ENCODE measurements at regions not wholly inside any gene's neighbourhood (a gene's known extent, or its start where the extent isn't known, plus 50 kb on each side); places are given as distances from the start of the nearest gene placed in this dataset.

GRCh38 chr18:75358928-75359327, 68.6 kb downstream of the SMIM21 start:
- no peak for DNase-seq

- no peak for DNase-seq
These were observed 74.1 kb downstream of the SMIM21 start for GRCh38 chr18:75353357-75353756.

GRCh38 chr18:75351409-75351808, 76.1 kb downstream of the SMIM21 start:
- no peak for DNase-seq

GRCh38 chr18:75350857-75351256, 76.6 kb downstream of the SMIM21 start:
- DNase-seq, result no peak

DNA sequence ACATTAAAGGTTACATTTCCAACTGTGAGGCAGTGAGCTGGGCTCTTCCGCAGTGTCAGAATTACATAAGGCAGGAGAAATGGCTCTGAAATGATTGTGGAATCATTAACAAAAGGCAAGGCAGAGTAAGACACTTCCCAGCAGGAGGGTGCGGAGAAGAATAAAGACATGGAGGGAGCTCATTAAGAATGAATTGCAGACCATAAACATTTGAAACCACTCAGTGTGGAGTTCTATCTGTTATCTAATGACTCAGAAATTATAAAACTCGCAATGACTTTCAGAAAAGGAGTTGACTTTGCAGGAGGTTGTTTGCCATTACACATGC, 77.0 kb downstream of the SMIM21 start:
- no peak for DNase-seq

DNA sequence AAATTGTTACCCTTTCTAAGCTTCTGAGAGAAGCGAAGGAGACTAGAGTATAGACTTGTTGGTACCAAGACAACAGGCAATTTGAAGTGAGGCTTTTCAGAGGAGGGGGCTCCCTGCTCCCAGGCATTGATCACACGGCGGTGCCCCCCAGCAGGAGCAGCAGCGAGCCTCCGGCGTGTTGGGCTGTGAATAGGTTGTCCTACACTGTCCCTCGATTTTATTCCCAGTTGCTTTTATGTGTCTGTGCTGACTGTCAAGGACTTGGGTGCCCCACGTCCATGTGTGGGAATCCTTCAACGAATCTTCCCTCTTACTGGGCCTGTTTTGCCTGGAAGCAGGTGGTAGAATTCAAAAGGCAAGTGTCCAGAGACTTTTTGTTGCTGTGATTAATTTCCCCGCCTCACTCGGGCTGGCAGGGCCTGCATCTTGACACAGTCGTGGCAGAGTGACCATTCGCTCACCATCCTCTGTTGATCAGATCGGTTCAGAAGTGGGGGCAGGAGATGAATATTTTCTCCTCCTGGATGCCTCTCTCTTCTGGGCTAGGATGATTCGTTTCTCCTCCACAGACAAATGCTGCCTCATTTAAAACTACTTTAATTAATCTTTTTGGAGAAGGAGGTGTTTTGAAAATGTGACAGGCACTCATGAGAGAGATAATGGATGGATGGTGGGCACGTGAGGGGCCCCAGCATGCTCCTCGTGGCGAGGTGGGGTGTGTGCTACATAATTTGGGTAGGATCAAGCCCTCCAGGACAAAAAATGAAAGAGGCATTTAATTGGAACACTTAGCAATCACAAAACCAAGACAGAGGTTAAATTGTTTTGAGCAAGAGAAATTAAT, 77.6 kb downstream of the SMIM21 start:
- DNase-seq, result no peak

GRCh38 chr18:75346671-75347070, 80.8 kb downstream of the SMIM21 start:
- DNase-seq, result no peak

GRCh38 chr18:75344615-75345014, 82.9 kb downstream of the SMIM21 start:
- DNase-seq, result no peak

DNA sequence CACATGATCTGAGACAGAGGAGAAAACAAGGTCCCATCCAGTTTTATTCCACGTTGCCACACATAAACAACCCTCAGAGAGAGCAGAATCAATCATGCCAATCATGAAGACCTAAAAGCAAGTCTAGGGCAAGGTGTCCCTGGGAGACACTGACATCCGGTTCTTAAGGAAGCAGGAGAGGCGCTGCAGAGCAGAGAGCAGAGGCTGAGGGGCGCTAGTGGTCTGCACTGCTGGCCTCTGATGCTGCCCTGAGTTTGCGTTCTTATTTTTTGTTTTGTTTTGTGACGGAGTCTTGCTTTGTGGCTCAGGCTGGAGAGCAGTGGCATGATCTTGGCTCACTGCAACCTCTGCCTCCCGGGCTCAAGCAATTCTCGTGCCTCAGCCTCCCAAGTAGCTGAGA, 83.3 kb downstream of the SMIM21 start:
- no peak for DNase-seq

- DNase-seq, result no peak
These were observed 84.1 kb downstream of the SMIM21 start for GRCh38 chr18:75343389-75343788.

DNA sequence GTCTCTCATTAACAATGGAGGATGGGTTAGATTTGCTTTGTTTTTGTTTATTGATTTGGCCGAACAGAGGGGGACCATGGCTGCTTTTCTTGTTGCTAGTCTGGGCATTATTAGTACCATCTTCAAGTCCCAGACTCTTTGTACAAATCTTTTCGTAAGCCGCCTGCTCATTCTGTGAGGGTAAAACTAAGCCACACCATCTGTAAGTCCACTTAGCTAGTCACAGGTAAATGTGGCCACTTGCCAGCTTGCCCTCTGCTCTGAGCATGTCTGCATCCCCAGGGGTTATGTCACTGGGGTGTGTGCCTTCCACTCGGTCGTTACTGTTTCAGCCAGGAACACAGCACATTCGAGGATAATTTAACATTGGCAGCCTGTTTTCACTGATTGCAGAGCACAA, 85.6 kb downstream of the SMIM21 start:
- no peak for DNase-seq

GRCh38 chr18:75341267-75341666, 86.2 kb downstream of the SMIM21 start:
- peak; percentile 32 for DNase-seq

GRCh38 chr18:75339936-75340605, 87.4 kb downstream of the SMIM21 start:
- no peak for DNase-seq
